D721Med (cell line): ENCODE measurements at regions not wholly inside any gene's neighbourhood (a gene's known extent, or its start where the extent isn't known, plus 50 kb on each side); places are given as distances from the start of the nearest gene placed in this dataset.

ENCODE experiments used
- DNase-seq: peaks from one replicate; pipeline ENCODE4 v3.0.0; 2011; ENCODE audit warnings: low spot score; ENCODE audit not compliant: insufficient read length
- FAIRE-seq: peaks from 2 replicates; lab custom pipeline; 2011; peaks lifted over from hg19 to GRCh38; lab: Jason Lieb, UNC
- CTCF ChIP-seq: IDR thresholded peaks from 2 replicates; pipeline ENCODE4 v1.5.1; 2012; ENCODE audit warnings: mild to moderate bottlenecking, control low read depth; ENCODE audit not compliant: insufficient read depth; ENCODE audit errors: missing control alignments

- TF ChIP-seq CTCF = no peak
- DNase-seq (no peak), FAIRE-seq (no peak)
Observed at GRCh38 chr20:22475662-22476061, 108.7 kb downstream of the FOXA2 start.

GRCh38 chr20:22474224-22474623 lies 110.1 kb downstream of the FOXA2 start:
- no peak for FAIRE-seq
- no peak for DNase-seq
- TF ChIP-seq CTCF = no peak

GRCh38 chr20:22473293-22473692 lies 111.1 kb downstream of the FOXA2 start:
- DNase-seq = no peak
- FAIRE-seq = no peak
- TF ChIP-seq CTCF = no peak

GRCh38 chr20:22472447-22473100 lies 111.8 kb downstream of the FOXA2 start:
- FAIRE-seq = no peak
- DNase-seq = no peak
- no peak for TF ChIP-seq CTCF

- FAIRE-seq (no peak), DNase-seq (no peak)
- no peak for TF ChIP-seq CTCF
Observed at GRCh38 chr20:22471156-22471836, 113.1 kb downstream of the FOXA2 start.

GRCh38 chr20:22470620-22471026 lies 113.7 kb downstream of the FOXA2 start:
- DNase-seq (no peak), FAIRE-seq (no peak)
- TF ChIP-seq CTCF = no peak
